ENCODE measurements at regions not wholly inside any gene's neighbourhood (a gene's known extent, or its start where the extent isn't known, plus 50 kb on each side); places are given as distances from the start of the nearest gene placed in this dataset.

DNA sequence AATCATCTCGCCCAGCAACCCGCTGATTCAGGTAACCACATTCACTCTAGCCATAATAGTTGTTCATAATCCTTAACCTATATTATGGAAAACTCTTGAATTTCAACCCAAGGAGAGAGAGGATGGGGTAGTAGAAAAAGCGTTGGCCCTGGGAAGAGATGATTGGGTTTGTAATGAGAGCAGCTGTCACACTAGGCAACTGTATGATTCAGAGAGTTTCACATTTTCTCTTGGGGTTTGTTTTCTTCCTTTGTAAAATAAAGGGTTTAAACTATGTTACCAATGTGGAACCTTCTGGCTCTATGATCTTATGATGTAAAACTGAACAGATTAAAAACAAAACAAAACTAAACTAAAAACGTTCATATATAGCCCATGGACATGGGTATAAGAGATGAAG, 705.2 kb upstream of the IGFBP3 start:
- TF ChIP-seq YY1 (IDR thresholded peaks at IDR 0.05; ENCODE audit: low read depth, low read length) (no peak), PHF8 (conservative IDR thresholded peaks at IDR 0.05; ENCODE audit: low read depth, low read length) (no peak), SUZ12 (IDR thresholded peaks at IDR 0.05; ENCODE audit: low read length) (no peak), SP4 (IDR thresholded peaks at IDR 0.05; ENCODE audit: low read length) (no peak)
- TF ChIP-seq, protein P1, sequence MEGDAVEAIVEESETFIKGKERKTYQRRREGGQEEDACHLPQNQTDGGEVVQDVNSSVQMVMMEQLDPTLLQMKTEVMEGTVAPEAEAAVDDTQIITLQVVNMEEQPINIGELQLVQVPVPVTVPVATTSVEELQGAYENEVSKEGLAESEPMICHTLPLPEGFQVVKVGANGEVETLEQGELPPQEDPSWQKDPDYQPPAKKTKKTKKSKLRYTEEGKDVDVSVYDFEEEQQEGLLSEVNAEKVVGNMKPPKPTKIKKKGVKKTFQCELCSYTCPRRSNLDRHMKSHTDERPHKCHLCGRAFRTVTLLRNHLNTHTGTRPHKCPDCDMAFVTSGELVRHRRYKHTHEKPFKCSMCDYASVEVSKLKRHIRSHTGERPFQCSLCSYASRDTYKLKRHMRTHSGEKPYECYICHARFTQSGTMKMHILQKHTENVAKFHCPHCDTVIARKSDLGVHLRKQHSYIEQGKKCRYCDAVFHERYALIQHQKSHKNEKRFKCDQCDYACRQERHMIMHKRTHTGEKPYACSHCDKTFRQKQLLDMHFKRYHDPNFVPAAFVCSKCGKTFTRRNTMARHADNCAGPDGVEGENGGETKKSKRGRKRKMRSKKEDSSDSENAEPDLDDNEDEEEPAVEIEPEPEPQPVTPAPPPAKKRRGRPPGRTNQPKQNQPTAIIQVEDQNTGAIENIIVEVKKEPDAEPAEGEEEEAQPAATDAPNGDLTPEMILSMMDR (IDR thresholded peaks at IDR 0.05; ENCODE audit: control extremely low read depth in 1 of 3, insufficient read depth in 1 of 3, low read depth in 1 of 3, low read length in 3 of 3), result no peak

Measured in H1 (cell line).